ENCODE measurements at regions not wholly inside any gene's neighbourhood (a gene's known extent, or its start where the extent isn't known, plus 50 kb on each side); places are given as distances from the start of the nearest gene placed in this dataset.

- DNase-seq (ENCODE audit: insufficient read length, low spot score) (no peak), FAIRE-seq (no peak)
- TF ChIP-seq CTCF (IDR thresholded peaks at IDR 0.05; ENCODE audit: insufficient read depth, missing control alignments), result no peak
Measured at GRCh38 chr13:57988276-57988675, 356.7 kb downstream of the PCDH17 start.

GRCh38 chr13:57991041-57991440, 359.5 kb downstream of the PCDH17 start:
- TF ChIP-seq CTCF (IDR thresholded peaks at IDR 0.05; ENCODE audit: insufficient read depth, missing control alignments), result no peak
- no peak for DNase-seq (ENCODE audit: insufficient read length, low spot score)
- FAIRE-seq, result no peak

GRCh38 chr13:57992416-57992815, 360.9 kb downstream of the PCDH17 start:
- no peak for DNase-seq (ENCODE audit: insufficient read length, low spot score)
- TF ChIP-seq CTCF (IDR thresholded peaks at IDR 0.05; ENCODE audit: insufficient read depth, missing control alignments), result no peak
- FAIRE-seq, result no peak

GRCh38 chr13:57996717-57997116, 365.2 kb downstream of the PCDH17 start:
- TF ChIP-seq CTCF (IDR thresholded peaks at IDR 0.05; ENCODE audit: insufficient read depth, missing control alignments), result no peak
- FAIRE-seq, result no peak
- DNase-seq (ENCODE audit: insufficient read length, low spot score), result no peak

GRCh38 chr13:58004751-58005150, 373.2 kb downstream of the PCDH17 start:
- no peak for TF ChIP-seq CTCF (IDR thresholded peaks at IDR 0.05; ENCODE audit: insufficient read depth, missing control alignments)
- DNase-seq (ENCODE audit: insufficient read length, low spot score) (no peak), FAIRE-seq (no peak)

GRCh38 chr13:58018020-58018419, 386.5 kb downstream of the PCDH17 start:
- no peak for FAIRE-seq
- no peak for DNase-seq (ENCODE audit: insufficient read length, low spot score)
- no peak for TF ChIP-seq CTCF (IDR thresholded peaks at IDR 0.05; ENCODE audit: insufficient read depth, missing control alignments)

- no peak for TF ChIP-seq CTCF (IDR thresholded peaks at IDR 0.05; ENCODE audit: insufficient read depth, missing control alignments)
- FAIRE-seq, result no peak
Measured at GRCh38 chr13:58018865-58019264, 387.3 kb downstream of the PCDH17 start.

More at GRCh38 chr13:58018865-58019264, 387.3 kb downstream of the PCDH17 start:
- no peak for DNase-seq (ENCODE audit: insufficient read length, low spot score)
